IPS-20b (cell line): ENCODE measurements at regions not wholly inside any gene's neighbourhood (a gene's known extent, or its start where the extent isn't known, plus 50 kb on each side); places are given as distances from the start of the nearest gene placed in this dataset.
"Not testable (repeated sequence)": the region's sequence is repeated elsewhere in the genome, so short reads cannot be mapped to it uniquely, and the experiment has no call there.

ENCODE experiments used
- H3K27ac ChIP-seq: one replicate; pipeline ENCODE4 v1.5.1; 2013; ENCODE audit warnings: low read length
- H3K27me3 ChIP-seq: 2 replicates; pipeline ENCODE4 v1.6.1; 2013; ENCODE audit warnings: mild to moderate bottlenecking, low read length, inconsistent platforms; ENCODE audit not compliant: insufficient read depth
- H3K36me3 ChIP-seq: 2 replicates; pipeline ENCODE4 v1.6.1; 2013; ENCODE audit warnings: low read depth, mild to moderate bottlenecking, inconsistent platforms, low read length, moderate library complexity; ENCODE audit not compliant: insufficient read depth
- H3K4me1 ChIP-seq: 2 replicates; pipeline ENCODE4 v1.6.1; 2013; ENCODE audit warnings: mild to moderate bottlenecking, control low read depth, inconsistent platforms, low read length, moderate library complexity; ENCODE audit not compliant: insufficient read depth
- H3K4me3 ChIP-seq: 2 replicates; pipeline ENCODE4 v1.5.1; 2013; ENCODE audit warnings: mild to moderate bottlenecking, low read length, inconsistent platforms
- H3K9ac ChIP-seq: 2 replicates; pipeline ENCODE4 v1.6.1; 2013; ENCODE audit warnings: low read depth, mild to moderate bottlenecking, inconsistent platforms, low read length, moderate library complexity
- H3K9me3 ChIP-seq: 2 replicates; pipeline ENCODE4 v1.6.1; 2013; ENCODE audit warnings: mild to moderate bottlenecking, low read depth, low read length, inconsistent platforms; ENCODE audit not compliant: insufficient read depth

DNA sequence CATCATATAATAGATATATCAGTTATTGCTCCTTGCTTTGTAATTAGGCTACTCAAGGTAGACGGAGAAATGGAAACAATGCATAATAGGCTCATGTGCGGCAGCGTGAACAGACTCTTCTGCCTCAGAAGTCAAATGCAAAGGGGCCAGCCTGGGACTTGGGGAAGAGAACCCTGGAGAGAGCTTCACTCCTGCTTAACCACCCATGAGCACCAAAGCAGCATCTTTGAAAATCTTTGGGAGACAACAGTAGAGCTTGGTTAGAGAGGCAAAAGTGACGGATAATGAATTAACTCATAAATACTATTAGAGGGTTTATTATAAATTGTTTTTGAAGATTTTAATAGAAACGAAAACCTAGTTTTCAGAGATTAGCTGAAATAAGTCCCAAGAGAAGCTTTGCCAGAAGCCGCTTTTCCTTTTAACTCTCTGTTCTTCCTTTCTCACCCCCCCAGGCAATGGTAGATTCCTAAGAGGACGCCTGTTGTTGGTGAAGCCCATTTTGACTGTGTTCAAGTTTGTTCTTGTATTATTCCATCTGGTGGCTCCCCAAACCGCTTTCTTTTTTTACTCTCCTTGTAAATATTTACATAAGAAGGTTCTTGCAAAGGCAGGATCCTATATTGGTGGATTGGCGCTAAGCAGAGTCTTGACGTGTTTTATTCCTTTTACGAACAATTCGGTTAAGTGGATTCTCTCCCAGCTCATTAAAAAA, 196.0 kb upstream of the TPRG1 start:
- Histone ChIP-seq H3K4me3 (no peak overlapping the region), H3K27me3 (no peaks in the 10 kb centered on the region), H3K4me1 (peaks cover 4% of the 10 kb centered on the region; the same call in 1 of the 2 replicates), H3K9ac (no peak overlapping the region), H3K9me3 (no peaks in the 10 kb centered on the region), H3K36me3 (no peaks in the 10 kb centered on the region), H3K27ac (no peak overlapping the region)

DNA sequence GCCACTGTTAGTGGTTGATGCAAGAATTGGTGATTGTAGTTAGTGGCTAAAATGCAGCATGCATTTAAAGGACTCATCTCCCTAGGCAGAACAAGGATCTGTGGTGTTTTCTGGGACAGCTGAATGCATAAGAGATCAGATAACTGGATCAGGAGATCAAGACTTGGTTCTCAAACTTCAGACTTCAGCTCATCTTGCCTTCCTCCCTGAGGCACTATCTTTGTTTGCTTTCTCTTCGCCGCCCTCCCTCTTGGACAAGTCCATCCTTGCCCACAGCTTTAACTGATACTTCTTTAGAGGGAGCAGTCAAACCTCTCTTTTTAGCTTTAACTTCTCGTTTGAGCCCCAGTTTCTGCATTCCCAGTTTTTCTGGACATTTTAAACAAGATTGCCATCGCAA, 195.4 kb upstream of the TPRG1 start:
- no peak overlapping the region for H3K4me3 ChIP-seq
- no peak overlapping the region for H3K27ac ChIP-seq
- peaks cover 4% of the 10 kb centered on the region; the same call in 1 of the 2 replicates for H3K4me1 ChIP-seq
- H3K36me3 ChIP-seq: no peaks in the 10 kb centered on the region
- no peak overlapping the region for H3K9ac ChIP-seq
- no peaks in the 10 kb centered on the region for H3K9me3 ChIP-seq
- H3K27me3 ChIP-seq: no peaks in the 10 kb centered on the region

DNA sequence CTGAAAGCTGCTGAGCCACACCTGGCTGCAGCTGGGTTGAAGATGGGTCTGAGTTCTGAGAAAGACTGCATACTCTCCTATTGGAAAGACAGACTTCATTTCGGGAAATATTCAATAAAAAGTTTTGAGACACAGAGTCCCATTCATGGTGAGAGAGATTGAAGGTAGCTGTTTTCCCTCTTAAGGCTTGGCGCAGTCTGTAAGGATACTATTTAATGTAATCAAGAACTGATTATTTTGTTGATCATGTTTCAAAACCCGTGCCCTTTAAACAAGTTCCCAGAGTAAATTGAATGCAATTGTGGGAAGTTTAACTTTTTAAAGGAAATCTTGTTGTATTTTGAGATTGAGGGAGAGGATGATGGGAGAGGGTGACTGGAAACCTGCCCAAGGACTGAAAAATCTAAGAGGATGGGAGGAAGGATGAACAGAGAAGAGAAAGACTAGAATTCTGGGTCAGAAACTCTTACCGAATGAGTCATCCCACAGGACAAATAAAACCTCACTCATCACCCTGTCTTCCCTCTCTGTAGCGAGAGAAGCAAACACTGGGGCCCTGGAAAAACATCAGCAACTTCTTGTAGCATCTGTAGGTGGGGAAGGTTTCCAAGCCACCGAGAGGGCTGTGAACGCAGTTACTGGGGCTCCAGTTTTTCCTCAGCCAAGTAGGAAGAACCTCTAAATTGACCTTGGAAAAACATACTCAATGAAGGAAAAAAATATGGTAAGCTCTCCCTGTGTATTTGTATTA, 193.2 kb upstream of the TPRG1 start:
- Histone ChIP-seq H3K4me1 (peaks cover 4% of the 10 kb centered on the region; the same call in 1 of the 2 replicates), H3K9ac (no peak overlapping the region)

DNA sequence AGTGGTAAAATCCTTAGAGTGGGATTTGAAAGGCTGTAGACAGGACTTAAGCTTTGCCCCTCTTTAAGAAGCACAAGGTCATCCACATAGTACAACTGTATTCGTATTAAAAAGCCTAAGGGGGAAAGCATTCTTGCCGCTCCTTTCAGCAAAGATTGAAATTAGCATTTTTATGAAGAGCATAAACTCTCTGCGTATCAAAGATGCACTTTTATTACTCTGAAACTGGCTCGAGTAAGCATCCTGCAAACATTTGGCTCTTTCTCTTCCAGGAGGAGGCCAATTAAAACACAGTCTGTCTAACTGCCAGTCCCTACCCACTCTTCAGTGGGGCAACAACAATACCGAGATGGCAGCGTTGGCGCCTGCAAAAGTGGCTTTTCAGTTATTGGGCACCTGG, 192.5 kb upstream of the TPRG1 start:
- Histone ChIP-seq H3K27me3 (no peaks in the 10 kb centered on the region), H3K9me3 (no peaks in the 10 kb centered on the region), H3K36me3 (no peaks in the 10 kb centered on the region), H3K4me1 (peaks cover 4% of the 10 kb centered on the region; the same call in 1 of the 2 replicates), H3K4me3 (no peak overlapping the region), H3K9ac (no peak overlapping the region), H3K27ac (no peak overlapping the region)

More for the DNA sequence above, 193.2 kb upstream of the TPRG1 start:
- Histone ChIP-seq H3K27me3 (no peaks in the 10 kb centered on the region), H3K9me3 (no peaks in the 10 kb centered on the region), H3K4me3 (no peak overlapping the region), H3K36me3 (no peaks in the 10 kb centered on the region), H3K27ac (no peak overlapping the region)

DNA sequence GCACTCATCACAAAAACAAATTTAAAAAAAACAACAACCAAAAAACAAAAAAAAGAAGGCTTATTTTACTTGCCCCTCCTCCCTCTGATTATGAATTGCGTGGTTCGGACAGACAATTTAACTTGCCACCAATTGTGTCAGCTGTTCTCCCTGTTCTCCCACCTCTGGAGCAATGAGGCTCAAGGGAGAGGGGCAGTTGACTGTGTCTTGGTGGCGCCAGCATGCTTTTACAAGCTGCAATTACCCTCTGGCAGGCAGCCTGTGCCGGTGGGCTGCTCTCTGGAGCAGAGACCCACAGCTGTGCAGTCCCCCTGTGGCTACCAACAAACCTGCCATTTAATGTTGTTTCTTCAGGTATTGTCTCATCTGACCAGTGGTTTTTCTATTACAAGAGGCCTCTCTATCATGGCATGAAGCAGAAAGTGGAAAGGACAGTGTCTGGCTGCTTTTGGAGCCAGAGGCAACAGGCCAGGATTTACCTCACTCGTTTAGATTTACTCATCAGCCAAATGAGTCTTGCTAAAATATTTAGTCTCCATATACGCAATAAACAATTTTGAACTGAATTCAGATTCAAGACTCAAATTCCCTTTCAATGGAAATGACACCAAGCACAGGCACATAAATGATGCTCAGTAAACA, 192.0 kb upstream of the TPRG1 start:
- no peaks in the 10 kb centered on the region for H3K27me3 ChIP-seq
- no peak overlapping the region for H3K9ac ChIP-seq
- H3K27ac ChIP-seq: no peak overlapping the region
- H3K4me1 ChIP-seq: peaks cover 4% of the 10 kb centered on the region; the same call in 1 of the 2 replicates
- H3K9me3 ChIP-seq: no peaks in the 10 kb centered on the region
- no peak overlapping the region for H3K4me3 ChIP-seq
- no peaks in the 10 kb centered on the region for H3K36me3 ChIP-seq

DNA sequence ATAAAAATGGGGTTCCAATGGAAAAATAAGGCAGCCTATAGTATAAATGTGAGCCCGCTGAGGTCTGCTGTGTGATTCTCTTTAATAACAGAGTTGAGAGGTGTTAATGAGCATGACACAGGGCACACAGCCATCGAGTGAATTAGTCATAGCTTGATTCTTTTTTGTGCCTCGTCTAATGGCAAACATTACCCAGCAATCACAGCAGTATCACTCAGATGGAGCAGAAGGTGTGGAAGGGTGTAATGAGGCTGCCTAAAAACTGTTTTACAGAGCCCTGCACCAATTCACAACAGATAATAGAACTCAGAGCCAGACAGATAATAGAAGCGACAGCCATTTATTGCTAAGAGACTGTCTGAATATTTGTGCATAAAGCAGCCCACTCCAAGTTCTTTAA, 178.6 kb upstream of the TPRG1 start:
- no peaks in the 10 kb centered on the region for H3K27me3 ChIP-seq
- H3K27ac ChIP-seq: no peak overlapping the region
- H3K4me1 ChIP-seq: no peaks in the 10 kb centered on the region
- no peak overlapping the region for H3K9ac ChIP-seq
- H3K36me3 ChIP-seq: no peaks in the 10 kb centered on the region
- H3K9me3 ChIP-seq: no peaks in the 10 kb centered on the region
- no peak overlapping the region for H3K4me3 ChIP-seq

DNA sequence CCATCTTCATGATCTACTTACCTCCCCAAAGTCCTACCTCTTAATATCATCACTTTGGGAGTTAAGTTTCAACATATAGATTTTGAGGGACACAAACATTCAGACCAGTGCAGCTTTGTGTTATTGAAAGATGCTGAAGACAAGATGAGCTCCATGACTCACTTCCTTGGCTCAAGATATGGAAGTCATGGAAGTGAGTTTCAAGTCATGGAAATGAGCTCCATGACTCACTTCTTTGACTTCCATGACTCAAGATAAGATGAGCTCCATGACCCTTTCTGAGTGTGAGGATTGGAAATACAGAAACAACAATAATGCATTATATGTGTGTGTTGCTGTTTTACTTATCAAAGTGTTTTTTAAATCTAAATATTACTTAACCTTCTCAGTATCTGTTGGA, 170.2 kb upstream of the TPRG1 start:
- no peaks in the 10 kb centered on the region for H3K9me3 ChIP-seq
- no peaks in the 10 kb centered on the region for H3K36me3 ChIP-seq
- no peaks in the 10 kb centered on the region for H3K4me1 ChIP-seq
- no peak overlapping the region for H3K9ac ChIP-seq
- H3K27me3 ChIP-seq: no peaks in the 10 kb centered on the region
- H3K4me3 ChIP-seq: no peak overlapping the region
- no peak overlapping the region for H3K27ac ChIP-seq

DNA sequence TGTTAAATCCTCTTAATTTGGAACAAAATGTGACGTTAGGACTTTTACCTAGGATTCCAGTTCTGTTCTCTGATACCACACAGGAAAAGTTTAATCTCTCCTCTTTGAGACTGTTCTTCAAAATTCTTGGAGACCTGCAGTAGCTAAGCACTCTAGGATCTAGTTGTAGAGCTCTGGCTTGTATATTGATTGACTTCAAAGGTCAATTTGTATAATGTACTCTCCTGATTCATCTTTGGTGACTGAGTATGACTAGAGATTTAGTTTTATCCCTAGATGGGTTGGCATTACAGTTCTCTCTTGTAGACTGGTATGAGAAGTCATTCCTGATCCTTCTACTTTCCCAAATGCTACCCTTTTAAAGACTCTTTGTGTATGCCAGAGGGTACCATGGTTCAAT, 168.4 kb upstream of the TPRG1 start:
- H3K36me3 ChIP-seq: no peaks in the 10 kb centered on the region
- H3K4me3 ChIP-seq: no peak overlapping the region
- no peaks in the 10 kb centered on the region for H3K4me1 ChIP-seq
- no peak overlapping the region for H3K27ac ChIP-seq
- H3K9me3 ChIP-seq: no peaks in the 10 kb centered on the region
- H3K27me3 ChIP-seq: no peaks in the 10 kb centered on the region
- H3K9ac ChIP-seq: no peak overlapping the region

DNA sequence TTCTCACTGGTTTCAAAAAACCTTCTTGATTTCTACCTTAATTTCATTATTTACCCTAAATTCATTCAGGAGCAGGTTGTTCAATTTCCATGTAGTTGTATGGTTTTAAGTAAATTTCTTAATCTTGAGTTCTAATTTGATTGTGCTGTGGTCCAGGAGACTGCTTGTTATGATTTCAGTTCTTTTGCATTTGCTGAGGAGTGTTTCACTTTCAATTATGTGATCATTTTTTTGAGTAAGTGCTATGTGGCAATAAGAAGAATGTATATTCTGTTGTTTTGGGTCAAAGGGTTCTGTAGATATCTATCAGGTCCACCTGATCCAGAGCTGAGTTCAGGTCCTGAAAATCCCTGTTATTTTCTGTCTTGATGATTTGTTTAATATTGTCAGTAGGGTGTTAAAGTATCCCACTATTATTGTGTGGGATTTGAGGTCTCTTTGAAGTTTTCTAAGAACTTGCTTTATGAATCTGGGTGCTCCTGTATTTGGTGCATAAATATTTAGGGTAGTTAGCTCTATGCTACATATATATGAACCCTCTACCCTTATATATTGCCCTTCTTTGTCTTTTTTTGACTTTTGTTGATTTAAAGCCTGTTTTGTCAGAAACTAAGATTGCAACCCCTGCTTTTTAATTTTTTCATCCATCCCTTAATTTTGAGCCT, 158.4 kb upstream of the TPRG1 start:
- no peaks in the 10 kb centered on the region for H3K27me3 ChIP-seq
- no peak overlapping the region for H3K9ac ChIP-seq

DNA sequence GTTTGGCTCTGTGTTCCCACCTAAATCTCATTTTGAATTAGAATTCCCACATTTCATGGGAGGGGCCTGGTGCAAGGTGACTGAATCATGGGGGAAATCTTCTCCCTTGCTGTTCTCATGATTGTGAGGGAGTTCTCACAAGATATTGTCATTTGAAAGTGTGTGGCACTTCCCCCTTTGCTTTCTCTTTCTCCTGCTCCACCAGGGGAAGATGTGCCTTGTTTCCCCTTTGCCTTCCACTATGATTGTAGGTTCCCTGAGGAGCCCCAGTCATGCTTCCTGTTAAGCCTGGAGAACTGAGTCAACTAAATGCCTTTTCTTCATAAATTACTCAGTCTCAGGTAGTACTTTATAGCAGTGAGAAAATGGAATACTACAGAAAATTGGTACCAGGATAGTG, 157.2 kb upstream of the TPRG1 start:
- Histone ChIP-seq H3K27me3 (no peaks in the 10 kb centered on the region), H3K4me1 (no peaks in the 10 kb centered on the region), H3K4me3 (no peak overlapping the region), H3K27ac (no peak overlapping the region), H3K9me3 (peaks cover 5% of the 10 kb centered on the region), H3K9ac (no peak overlapping the region), H3K36me3 (no peaks in the 10 kb centered on the region)

More for the DNA sequence above, 158.4 kb upstream of the TPRG1 start:
- Histone ChIP-seq H3K4me1 (no peaks in the 10 kb centered on the region), H3K36me3 (no peaks in the 10 kb centered on the region), H3K4me3 (no peak overlapping the region), H3K27ac (no peak overlapping the region), H3K9me3 (peaks cover 5% of the 10 kb centered on the region)

DNA sequence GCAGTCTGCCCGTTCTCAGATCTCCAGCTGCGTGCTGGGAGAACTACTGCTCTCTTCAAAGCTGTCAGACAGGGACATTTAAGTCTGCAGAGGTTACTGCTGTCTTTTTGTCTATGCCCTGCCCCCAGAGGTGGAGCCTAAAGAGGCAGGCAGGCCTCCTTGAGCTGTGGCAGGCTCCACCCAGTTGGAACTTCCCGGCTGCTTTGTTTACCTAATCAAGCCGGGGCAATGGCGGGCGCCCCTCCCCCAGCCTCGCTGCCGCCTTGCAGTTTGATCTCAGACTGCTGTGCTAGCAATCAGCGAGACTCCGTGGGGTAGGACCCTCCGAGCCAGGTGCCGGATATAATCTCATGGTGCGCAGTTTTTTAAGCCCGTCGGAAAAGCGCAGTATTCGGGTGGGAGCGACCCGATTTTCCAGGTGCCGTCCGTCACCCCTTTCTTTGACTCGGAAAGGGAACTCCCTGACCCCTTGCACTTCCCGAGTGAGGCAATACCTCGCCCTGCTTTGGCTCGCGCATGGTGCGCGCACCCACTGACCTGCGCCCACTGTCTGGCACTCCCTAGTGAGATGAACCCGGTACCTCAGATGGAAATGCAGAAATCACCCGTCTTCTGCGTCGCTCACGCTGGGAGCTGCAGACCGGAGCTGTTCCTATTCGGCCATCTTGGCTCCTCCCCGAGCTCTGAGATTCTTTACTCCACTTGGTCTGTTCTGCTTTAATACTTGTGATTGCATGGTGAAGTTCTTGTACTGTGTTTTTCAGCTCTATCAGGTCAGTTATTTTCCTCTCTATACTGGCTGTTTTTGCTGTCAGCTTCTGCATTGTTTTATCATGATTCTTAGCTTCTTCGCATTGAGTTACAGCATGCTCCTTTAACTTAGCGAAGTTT, 148.9 kb upstream of the TPRG1 start:
- H3K4me3 ChIP-seq, H3K9ac ChIP-seq, H3K27me3 ChIP-seq, H3K27ac ChIP-seq, H3K9me3 ChIP-seq, H3K4me1 ChIP-seq, H3K36me3 ChIP-seq: not testable (repeated sequence)
